ENCODE measurements at regions not wholly inside any gene's neighbourhood (a gene's known extent, or its start where the extent isn't known, plus 50 kb on each side); places are given as distances from the start of the nearest gene placed in this dataset.

- no peak for DNase-seq
Measured at GRCh38 chr10:33579996-33580395, 245.5 kb upstream of the NRP1 start.

- no peak for DNase-seq
Measured at GRCh38 chr10:33573606-33574005, 239.1 kb upstream of the NRP1 start.

GRCh38 chr10:33571616-33572015 is 237.1 kb upstream of the NRP1 start:
- no peak for DNase-seq

- DNase-seq: no peak
Measured at GRCh38 chr10:33570495-33570894, 236.0 kb upstream of the NRP1 start.

GRCh38 chr10:33569702-33570101 is 235.2 kb upstream of the NRP1 start:
- no peak for DNase-seq

- no peak for DNase-seq
Measured at GRCh38 chr10:33566426-33566825, 232.0 kb upstream of the NRP1 start.

GRCh38 chr10:33566001-33566400 is 231.5 kb upstream of the NRP1 start:
- no peak for DNase-seq

- no peak for DNase-seq
Measured at GRCh38 chr10:33565231-33565630, 230.8 kb upstream of the NRP1 start.

- no peak for DNase-seq
Measured at GRCh38 chr10:33559105-33559504, 224.6 kb upstream of the NRP1 start.

GRCh38 chr10:33557313-33557712 is 222.8 kb upstream of the NRP1 start:
- no peak for DNase-seq

- no peak for DNase-seq
Measured at GRCh38 chr10:33556620-33557019, 222.2 kb upstream of the NRP1 start.

GRCh38 chr10:33556103-33556502 is 221.6 kb upstream of the NRP1 start:
- no peak for DNase-seq

- no peak for DNase-seq
Measured at GRCh38 chr10:33553748-33554571, 219.5 kb upstream of the NRP1 start.

- DNase-seq: no peak
Measured at GRCh38 chr10:33552290-33552689, 217.8 kb upstream of the NRP1 start.

- DNase-seq: no peak
Measured at GRCh38 chr10:33550811-33551210, 216.3 kb upstream of the NRP1 start.

- no peak for DNase-seq
Measured at GRCh38 chr10:33547976-33548375, 213.5 kb upstream of the NRP1 start.

GRCh38 chr10:33546031-33546430 is 211.6 kb upstream of the NRP1 start:
- no peak for DNase-seq

GRCh38 chr10:33542752-33543505 is 208.5 kb upstream of the NRP1 start:
- no peak for DNase-seq

- DNase-seq: no peak
Measured at GRCh38 chr10:33539116-33539515, 204.6 kb upstream of the NRP1 start.

- no peak for DNase-seq
Measured at GRCh38 chr10:33537066-33537465, 202.6 kb upstream of the NRP1 start.

- DNase-seq: no peak
Measured at GRCh38 chr10:33536508-33536907, 202.0 kb upstream of the NRP1 start.

GRCh38 chr10:33535866-33536265 is 201.4 kb upstream of the NRP1 start:
- no peak for DNase-seq

- DNase-seq: no peak
Measured at GRCh38 chr10:33534416-33534815, 199.9 kb upstream of the NRP1 start.

- no peak for DNase-seq
Measured at GRCh38 chr10:33533612-33534011, 199.1 kb upstream of the NRP1 start.

All from NCI-H2029 (cell line).